GM12874 (cell line): ENCODE measurements at regions not wholly inside any gene's neighbourhood (a gene's known extent, or its start where the extent isn't known, plus 50 kb on each side); places are given as distances from the start of the nearest gene placed in this dataset.

Source experiments
- TF ChIP-seq, protein P1 (sequence below): IDR thresholded peaks from 2 replicates; pipeline ENCODE4 v1.5.1; 2011; ENCODE audit warnings: low read depth, mild to moderate bottlenecking, control low read depth, low read length, moderate library complexity; ENCODE audit not compliant: insufficient read depth

DNA sequence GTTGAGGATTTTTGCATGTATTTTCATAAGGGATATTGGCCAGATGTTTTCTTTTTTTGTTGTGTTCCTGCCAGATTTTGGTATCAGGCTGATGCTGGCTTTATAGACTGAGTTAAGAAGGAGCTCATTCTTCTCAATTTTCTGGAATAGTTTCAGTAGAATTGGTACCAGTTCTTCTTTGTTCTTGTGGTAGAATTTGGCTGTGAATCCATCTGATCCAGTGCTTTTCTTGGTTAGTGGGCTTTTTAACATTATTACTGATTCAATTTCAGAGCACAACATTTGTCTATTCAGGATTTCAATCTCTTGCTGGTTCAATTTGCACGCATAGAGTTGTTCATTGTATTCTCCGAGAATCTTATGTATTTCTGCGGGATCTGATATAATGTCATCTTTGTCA lies 136.5 kb upstream of the FOXG1 start:
- TF ChIP-seq, protein P1, sequence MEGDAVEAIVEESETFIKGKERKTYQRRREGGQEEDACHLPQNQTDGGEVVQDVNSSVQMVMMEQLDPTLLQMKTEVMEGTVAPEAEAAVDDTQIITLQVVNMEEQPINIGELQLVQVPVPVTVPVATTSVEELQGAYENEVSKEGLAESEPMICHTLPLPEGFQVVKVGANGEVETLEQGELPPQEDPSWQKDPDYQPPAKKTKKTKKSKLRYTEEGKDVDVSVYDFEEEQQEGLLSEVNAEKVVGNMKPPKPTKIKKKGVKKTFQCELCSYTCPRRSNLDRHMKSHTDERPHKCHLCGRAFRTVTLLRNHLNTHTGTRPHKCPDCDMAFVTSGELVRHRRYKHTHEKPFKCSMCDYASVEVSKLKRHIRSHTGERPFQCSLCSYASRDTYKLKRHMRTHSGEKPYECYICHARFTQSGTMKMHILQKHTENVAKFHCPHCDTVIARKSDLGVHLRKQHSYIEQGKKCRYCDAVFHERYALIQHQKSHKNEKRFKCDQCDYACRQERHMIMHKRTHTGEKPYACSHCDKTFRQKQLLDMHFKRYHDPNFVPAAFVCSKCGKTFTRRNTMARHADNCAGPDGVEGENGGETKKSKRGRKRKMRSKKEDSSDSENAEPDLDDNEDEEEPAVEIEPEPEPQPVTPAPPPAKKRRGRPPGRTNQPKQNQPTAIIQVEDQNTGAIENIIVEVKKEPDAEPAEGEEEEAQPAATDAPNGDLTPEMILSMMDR, result no peak

DNA sequence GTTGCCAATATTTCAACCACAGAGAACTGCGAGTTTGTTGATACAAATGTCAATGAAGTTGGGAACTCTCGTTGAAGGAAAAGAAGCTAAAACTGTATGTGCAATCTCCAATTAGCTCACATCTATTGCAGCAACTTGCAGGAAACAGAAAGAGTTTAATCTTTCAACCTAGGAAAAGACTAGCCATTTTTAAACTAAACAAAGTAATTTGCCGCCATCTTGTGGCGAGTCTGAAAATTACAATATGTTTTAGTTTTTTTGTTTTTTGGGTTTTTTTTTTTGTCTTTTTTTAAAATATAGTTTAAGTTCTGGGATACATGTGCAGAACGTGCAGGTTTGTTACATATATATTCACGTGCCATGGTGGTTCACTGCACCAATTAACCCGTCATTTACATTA lies 131.2 kb upstream of the FOXG1 start:
- TF ChIP-seq, protein P1, result peak; percentile 28; the same call in 1 of the 2 replicates

DNA sequence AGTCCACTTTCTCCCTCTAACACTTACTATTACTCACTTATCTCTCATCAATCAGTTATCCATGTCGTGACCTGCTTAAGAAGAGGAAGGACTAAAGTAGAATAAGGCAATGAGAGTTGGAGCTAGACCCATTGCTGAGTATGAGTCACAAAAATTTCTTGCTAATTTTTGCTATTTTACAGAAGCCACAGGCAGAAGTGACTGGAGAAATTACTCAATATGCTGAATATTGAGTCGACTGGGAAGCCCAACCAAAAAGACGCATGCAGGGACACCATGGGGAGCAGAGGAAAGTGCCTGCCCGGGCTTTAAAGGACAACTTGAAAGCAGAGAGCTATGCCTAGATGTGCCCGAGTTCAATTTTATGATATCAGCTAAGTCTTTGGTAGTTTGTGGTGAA lies 115.4 kb upstream of the FOXG1 start:
- TF ChIP-seq, protein P1, result no peak

DNA sequence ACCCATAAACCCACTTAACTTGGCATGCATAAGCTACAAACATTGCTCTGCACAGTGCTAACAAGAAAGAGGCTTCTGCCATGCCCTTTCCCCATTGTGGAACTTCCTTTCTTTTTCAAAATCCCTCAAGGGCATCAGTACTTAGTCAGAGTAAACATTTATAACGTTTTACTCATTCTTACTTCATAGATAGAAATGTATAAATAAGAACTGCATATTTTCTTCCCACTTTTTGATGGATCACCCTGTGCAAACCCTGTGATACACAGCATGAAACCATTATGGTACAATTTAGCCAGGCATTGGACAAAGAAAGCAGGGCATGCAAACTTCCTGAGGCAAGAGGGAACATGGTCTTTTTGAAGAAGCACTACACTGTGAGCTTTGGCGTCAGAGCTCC lies 113.8 kb upstream of the FOXG1 start:
- TF ChIP-seq, protein P1, result no peak

DNA sequence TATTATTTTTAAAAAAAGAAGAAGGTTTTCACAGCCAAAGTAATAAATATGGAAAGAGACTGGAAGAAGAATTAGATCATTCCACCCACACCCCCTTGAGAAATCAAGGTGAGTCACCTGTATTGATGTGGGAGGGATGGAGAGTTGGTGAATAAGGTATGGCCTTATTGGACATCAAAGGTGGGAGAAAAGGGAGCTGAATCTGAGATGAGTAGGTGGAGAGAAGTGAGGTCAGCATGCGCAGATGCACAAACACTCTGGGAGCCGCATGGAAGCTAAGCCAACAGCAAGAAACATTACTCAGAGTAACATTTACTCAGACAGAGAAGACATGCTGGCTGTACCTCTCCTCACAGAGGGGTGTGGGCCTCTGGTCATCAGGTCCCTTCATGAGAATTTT lies 113.1 kb upstream of the FOXG1 start:
- TF ChIP-seq, protein P1, result no peak

DNA sequence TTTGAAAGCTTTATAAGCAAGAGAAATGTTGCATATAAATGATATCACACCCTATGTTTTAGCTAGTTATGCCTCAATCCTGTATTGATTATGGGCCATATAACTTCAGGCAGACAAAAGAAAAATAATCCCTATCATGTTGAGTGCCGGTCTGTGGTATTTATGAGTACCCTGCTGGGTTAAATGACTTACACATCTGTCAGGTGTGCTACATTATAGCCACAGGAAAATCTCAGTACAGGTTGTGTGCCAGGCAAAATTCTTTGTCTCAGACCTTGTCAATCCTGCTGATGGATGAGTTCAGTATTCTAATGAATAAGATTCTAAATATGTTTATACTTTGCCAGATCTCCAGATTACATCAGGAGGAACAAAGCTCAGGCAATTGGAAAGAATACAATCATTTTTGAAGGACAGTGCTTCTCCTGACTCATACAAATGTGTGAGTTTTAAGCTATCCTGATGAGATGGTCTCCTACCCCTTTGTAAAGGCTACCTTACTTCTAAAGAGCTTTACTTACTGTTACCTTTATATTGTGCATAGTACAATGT lies 109.8 kb upstream of the FOXG1 start:
- TF ChIP-seq, protein P1, result no peak

DNA sequence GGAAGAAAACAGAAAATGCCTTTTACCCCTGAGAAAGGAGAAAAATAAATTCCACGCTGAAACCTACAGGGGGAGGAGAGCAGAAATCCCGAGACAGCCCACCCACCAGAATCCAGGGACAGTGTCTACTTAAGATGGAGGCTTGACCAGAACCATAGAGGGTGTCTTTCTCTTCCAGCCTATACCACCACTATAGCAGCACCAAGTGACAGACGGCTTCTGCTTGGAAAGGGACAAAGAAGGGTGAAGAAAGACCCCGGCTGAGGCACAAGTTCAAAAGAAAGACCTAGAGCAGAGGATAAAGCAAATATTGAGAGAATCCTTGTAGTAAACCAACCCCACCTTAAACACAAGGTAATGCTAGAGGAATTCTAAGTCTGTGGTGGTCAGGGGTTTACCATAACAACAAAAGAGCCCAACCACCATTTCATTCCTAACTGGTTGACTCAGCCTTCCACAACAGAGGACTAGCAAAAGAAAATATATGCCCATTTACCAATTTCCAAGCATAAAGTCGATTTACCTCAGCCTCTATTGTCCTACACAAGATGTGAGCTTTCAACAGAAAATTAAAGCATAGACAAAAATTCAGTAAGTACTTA lies 105.3 kb upstream of the FOXG1 start:
- TF ChIP-seq, protein P1, result no peak
